Parathyroid adenoma (tissue), 2 donors: ENCODE measurements at regions not wholly inside any gene's neighbourhood (a gene's known extent, or its start where the extent isn't known, plus 50 kb on each side); places are given as distances from the start of the nearest gene placed in this dataset.

Experiments
- H2AFZ ChIP-seq: fragments of 300-600 bp; sonication (generic); one replicate; pipeline ENCODE4 v1.7.0; 2017; ENCODE audit warnings: antibody characterized with exemption, mild to moderate bottlenecking
- H3K27ac ChIP-seq: fragments of 300-600 bp; sonication (generic); one replicate; pipeline ENCODE4 v1.7.0; 2017
- H3K27me3 ChIP-seq: fragments of 300-600 bp; sonication (generic); one replicate; pipeline ENCODE4 v1.7.0; 2017; ENCODE audit warnings: low read length; ENCODE audit not compliant: control insufficient read depth, insufficient read depth
- H3K36me3 ChIP-seq: fragments of 300-600 bp; sonication (generic); one replicate; pipeline ENCODE4 v1.7.0; 2017; ENCODE audit warnings: low read length; ENCODE audit not compliant: control insufficient read depth, insufficient read depth
- H3K4me1 ChIP-seq: fragments of 300-600 bp; sonication (generic); one replicate; pipeline ENCODE4 v1.7.0; 2017; ENCODE audit warnings: control low read depth
- H3K4me2 ChIP-seq: fragments of 300-600 bp; sonication (generic); one replicate; pipeline ENCODE4 v1.7.0; 2017; ENCODE audit warnings: low read length
- H3K4me3 ChIP-seq: fragments of 300-600 bp; sonication (generic); one replicate; pipeline ENCODE4 v1.7.0; 2017; ENCODE audit warnings: low read depth, low read length
- H3K79me2 ChIP-seq: fragments of 300-600 bp; sonication (generic); one replicate; pipeline ENCODE4 v1.7.0; 2017; ENCODE audit warnings: control low read depth
- H3K9ac ChIP-seq: fragments of 300-600 bp; sonication (generic); one replicate; pipeline ENCODE4 v1.7.0; 2017; ENCODE audit warnings: mild to moderate bottlenecking
- H3K9me3 ChIP-seq: fragments of 300-600 bp; sonication (generic); one replicate; pipeline ENCODE4 v1.7.0; 2017; ENCODE audit warnings: low read length; ENCODE audit not compliant: control insufficient read depth
- TF ChIP-seq, protein P1 (sequence below): fragments of 300-600 bp; sonication (generic); IDR thresholded peaks from one replicate; pipeline ENCODE4 v1.7.0; 2017; ENCODE audit warnings: antibody characterized with exemption, mild to moderate bottlenecking
- donor health status: primary hyperparathyroidism.

DNA sequence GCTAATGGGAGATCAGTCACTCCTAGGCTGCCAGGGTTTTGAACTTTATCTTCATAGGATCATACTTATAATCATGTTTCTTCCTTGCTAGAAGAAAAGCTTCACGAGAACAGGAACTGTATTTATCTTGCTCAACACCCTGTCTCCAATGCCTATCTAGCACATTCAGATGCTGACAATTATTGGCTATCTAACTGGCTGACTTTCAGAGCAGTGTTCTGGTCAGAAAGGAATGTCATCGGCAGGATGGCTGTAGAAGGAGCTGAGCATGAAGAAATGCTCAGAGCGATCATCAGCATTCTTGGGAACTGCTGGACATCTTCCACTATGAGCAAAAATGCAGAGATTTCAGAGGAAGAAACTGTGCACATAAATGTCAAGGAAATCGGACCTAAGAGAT is 628.0 kb upstream of the NRSN1 start:
- Histone ChIP-seq H3K4me3 (no peak overlapping the region), H3K79me2 (no peaks in the 10 kb centered on the region), H3K4me2 (no peak overlapping the region), H2AFZ (peak overlapping the region; percentile 12), H3K27ac (no peak overlapping the region), H3K4me1 (peaks cover 4% of the 10 kb centered on the region), H3K36me3 (no peaks in the 10 kb centered on the region), H3K27me3 (no peaks in the 10 kb centered on the region), H3K9ac (no peak overlapping the region), H3K9me3 (no peaks in the 10 kb centered on the region)
- TF ChIP-seq, protein P1, sequence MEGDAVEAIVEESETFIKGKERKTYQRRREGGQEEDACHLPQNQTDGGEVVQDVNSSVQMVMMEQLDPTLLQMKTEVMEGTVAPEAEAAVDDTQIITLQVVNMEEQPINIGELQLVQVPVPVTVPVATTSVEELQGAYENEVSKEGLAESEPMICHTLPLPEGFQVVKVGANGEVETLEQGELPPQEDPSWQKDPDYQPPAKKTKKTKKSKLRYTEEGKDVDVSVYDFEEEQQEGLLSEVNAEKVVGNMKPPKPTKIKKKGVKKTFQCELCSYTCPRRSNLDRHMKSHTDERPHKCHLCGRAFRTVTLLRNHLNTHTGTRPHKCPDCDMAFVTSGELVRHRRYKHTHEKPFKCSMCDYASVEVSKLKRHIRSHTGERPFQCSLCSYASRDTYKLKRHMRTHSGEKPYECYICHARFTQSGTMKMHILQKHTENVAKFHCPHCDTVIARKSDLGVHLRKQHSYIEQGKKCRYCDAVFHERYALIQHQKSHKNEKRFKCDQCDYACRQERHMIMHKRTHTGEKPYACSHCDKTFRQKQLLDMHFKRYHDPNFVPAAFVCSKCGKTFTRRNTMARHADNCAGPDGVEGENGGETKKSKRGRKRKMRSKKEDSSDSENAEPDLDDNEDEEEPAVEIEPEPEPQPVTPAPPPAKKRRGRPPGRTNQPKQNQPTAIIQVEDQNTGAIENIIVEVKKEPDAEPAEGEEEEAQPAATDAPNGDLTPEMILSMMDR = no peak

DNA sequence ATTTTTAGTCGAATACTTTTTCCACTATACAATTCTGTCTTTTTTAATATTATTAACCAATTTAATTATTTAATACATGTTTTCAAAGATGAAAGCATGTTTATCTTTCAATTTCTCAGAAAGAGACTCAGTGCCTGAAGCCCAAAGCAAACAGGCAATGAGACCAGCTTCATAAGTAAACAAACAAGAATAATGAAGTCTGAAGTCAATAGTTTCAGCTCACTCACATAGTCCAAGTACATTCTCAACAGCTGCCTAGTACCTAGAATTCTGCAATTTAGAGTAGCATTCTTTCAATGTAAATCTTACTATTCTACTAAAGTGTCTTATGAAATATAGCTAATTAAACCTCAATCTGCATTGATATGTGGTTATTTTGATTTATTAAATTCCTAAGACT is 626.5 kb upstream of the NRSN1 start:
- Histone ChIP-seq H3K4me1 (peaks cover 4% of the 10 kb centered on the region), H3K27me3 (no peaks in the 10 kb centered on the region), H3K9ac (no peak overlapping the region), H2AFZ (no peak overlapping the region), H3K4me2 (no peak overlapping the region), H3K9me3 (no peaks in the 10 kb centered on the region), H3K79me2 (no peaks in the 10 kb centered on the region), H3K27ac (no peak overlapping the region), H3K4me3 (no peak overlapping the region), H3K36me3 (no peaks in the 10 kb centered on the region)
- TF ChIP-seq, protein P1 = no peak

DNA sequence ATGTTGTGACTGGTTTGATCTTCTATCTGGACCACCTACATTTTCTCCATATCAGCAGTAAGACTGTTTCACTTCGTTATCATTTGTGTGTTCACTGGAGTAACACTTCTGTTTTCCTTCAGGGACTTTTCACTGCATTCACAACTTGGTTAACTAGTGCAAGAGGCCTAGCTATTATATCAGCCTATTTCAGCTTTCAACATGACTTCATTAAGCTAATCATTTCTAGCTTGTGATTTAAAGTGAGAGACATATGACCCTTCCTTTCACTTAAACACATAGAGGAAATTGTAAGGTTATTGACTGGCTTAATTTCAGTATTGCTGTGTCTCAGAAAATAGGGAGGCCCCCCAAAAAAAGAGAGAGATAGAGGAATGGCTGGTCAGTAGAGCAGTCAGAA is 622.8 kb upstream of the NRSN1 start:
- no peak overlapping the region for H3K9ac ChIP-seq
- no peak overlapping the region for H3K4me2 ChIP-seq
- H3K27me3 ChIP-seq = no peaks in the 10 kb centered on the region
- no peaks in the 10 kb centered on the region for H3K9me3 ChIP-seq
- H3K79me2 ChIP-seq = no peaks in the 10 kb centered on the region
- no peak overlapping the region for H3K4me3 ChIP-seq
- no peak overlapping the region for H2AFZ ChIP-seq
- TF ChIP-seq, protein P1 = no peak
- H3K36me3 ChIP-seq = no peaks in the 10 kb centered on the region
- peaks cover 10% of the 10 kb centered on the region for H3K4me1 ChIP-seq
- no peak overlapping the region for H3K27ac ChIP-seq

DNA sequence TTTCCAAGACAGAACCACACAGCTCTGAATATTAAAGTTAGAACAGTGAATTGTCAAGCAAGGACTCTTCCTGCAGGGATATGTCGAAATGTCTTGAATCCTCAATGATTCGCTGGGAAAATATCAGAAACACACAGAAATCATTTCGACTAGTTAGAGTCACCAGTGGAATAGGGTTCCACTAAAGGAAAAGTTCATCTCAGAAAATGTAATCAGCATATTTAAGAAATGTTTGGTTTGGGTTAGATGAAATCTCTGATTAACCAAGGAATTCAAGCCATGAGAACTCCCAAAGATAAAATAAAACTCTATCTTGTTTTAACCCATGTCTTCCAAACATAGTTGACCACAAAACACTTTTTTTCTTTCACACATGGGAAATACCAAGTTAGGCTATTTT is 621.0 kb upstream of the NRSN1 start:
- Histone ChIP-seq H3K9ac (no peak overlapping the region), H3K27ac (no peak overlapping the region), H3K4me3 (no peak overlapping the region), H3K4me1 (peaks cover 5% of the 10 kb centered on the region), H2AFZ (no peak overlapping the region), H3K79me2 (no peaks in the 10 kb centered on the region), H3K27me3 (no peaks in the 10 kb centered on the region), H3K9me3 (no peaks in the 10 kb centered on the region), H3K36me3 (no peaks in the 10 kb centered on the region), H3K4me2 (no peak overlapping the region)
- TF ChIP-seq, protein P1 = no peak

DNA sequence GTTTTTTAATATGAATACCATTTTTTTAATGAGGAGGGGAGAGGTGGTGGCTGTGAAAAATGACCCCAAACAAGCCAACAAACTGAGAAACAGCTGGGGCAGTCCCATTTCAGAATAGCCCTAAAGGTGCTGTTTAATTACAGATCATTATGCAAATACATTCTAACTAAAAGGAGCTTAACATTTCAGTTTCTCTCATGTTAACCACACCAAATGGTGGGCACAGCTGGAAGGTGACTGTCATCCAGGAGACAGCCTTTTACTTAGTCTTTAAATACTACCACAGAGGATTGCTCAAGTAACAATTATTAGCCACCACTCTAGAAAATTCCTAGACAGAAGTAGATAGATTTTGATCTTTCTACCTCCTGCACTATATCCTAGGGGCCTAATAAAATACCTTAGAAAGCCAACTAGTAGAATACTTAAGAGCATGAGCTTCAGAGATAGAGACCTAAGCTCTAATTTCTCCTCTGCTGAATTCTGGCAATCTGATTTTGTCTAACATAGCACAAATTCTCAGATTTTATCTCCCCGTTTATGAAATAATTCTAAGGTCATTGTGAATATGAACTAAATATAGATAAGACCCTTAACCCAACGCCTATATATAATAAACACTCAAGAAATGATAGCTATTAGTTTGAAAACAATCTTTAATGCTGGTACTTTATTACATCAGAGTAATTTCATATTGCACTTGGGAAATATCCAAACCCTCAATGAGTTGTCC is 615.1 kb upstream of the NRSN1 start:
- H3K36me3 ChIP-seq = no peaks in the 10 kb centered on the region
- no peak overlapping the region for H3K4me2 ChIP-seq
- TF ChIP-seq, protein P1 = no peak
- no peaks in the 10 kb centered on the region for H3K79me2 ChIP-seq
- peak overlapping the region; percentile 56 for H3K27ac ChIP-seq
- no peak overlapping the region for H2AFZ ChIP-seq
- H3K9ac ChIP-seq = no peak overlapping the region
- H3K27me3 ChIP-seq = no peaks in the 10 kb centered on the region
- no peak overlapping the region for H3K4me3 ChIP-seq
- H3K9me3 ChIP-seq = no peaks in the 10 kb centered on the region
- peaks cover 12% of the 10 kb centered on the region for H3K4me1 ChIP-seq
